Mucosa of descending colon (tissue), 3 donors: ENCODE measurements at regions not wholly inside any gene's neighbourhood (a gene's known extent, or its start where the extent isn't known, plus 50 kb on each side); places are given as distances from the start of the nearest gene placed in this dataset.

ENCODE experiments used
- ATAC-seq: fragments of 200-7000 bp; cut with Tn5 transposase; one replicate; pipeline ENCODE4 v1.9.1; 2020; ENCODE audit warnings: mild to moderate bottlenecking, moderate library complexity
- DNase-seq, 3 donors: peaks; one replicate each; pipeline ENCODE4 v3.0.0-alpha.2; 2020
- H3K36me3 ChIP-seq: fragments of 200-600 bp; one replicate; pipeline ENCODE4 v1.8.0; 2021; ENCODE audit warnings: low read depth, mild to moderate bottlenecking
- H3K4me1 ChIP-seq: fragments of 200-600 bp; one replicate; pipeline ENCODE4 v1.8.0; 2021; ENCODE audit warnings: low read depth, mild to moderate bottlenecking
- H3K4me3 ChIP-seq: fragments of 200-600 bp; one replicate; pipeline ENCODE4 v1.8.0; 2021; ENCODE audit warnings: mild to moderate bottlenecking
- H3K9me3 ChIP-seq: fragments of 200-600 bp; one replicate; pipeline ENCODE4 v1.8.0; 2021; ENCODE audit warnings: mild to moderate bottlenecking
- intact Hi-C, 2 donors: fragments of 100-400 bp; cut with DNase I in 1 of 2; cut with micrococcal nuclease in 1 of 2; formaldehyde crosslinking; loops; one replicate each; pipeline versions ENCODE4 v1.11.0 to v1.11.1; 2022; cut with DNase I, micrococcal nuclease
- TF ChIP-seq, protein P1 (sequence below): fragments of 200-600 bp; IDR thresholded peaks from one replicate; pipeline ENCODE4 v1.8.0; 2022; ENCODE audit warnings: antibody characterized with exemption, mild to moderate bottlenecking
- donor health status: DM: no; HTN: no; CAD: no; lungs with moderate emphysema.
- donor health status: DM: no; HTN: no; CAD: no.
- donor health status: DM: no; HTN: yes; CAD: no.

DNA sequence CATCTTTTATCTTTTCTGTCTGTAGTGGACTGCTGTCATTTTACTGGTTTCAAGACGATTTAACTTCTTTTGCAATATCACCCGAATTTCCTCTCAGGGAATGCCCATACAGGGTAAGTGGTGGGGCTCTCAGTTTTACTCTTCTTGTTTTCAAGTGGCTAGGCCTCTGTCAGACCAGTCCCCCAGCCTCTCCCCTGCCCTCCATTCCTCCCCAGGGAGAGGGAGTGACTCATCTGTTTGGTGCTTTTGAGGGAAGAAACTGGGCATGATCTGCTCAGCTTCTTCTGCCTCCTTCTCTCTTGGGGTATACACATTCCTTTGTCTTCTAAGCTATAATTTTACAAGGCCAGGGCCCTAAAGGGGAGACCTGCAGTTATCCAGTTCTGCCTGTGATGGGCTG, 332.0 kb downstream of the CBLN1 start:
- no peak for DNase-seq
- Histone ChIP-seq H3K36me3 (no peaks in the 10 kb centered on the region), H3K4me3 (no peak overlapping the region), H3K4me1 (no peaks in the 10 kb centered on the region), H3K9me3 (no peaks in the 10 kb centered on the region)
- TF ChIP-seq, protein P1, sequence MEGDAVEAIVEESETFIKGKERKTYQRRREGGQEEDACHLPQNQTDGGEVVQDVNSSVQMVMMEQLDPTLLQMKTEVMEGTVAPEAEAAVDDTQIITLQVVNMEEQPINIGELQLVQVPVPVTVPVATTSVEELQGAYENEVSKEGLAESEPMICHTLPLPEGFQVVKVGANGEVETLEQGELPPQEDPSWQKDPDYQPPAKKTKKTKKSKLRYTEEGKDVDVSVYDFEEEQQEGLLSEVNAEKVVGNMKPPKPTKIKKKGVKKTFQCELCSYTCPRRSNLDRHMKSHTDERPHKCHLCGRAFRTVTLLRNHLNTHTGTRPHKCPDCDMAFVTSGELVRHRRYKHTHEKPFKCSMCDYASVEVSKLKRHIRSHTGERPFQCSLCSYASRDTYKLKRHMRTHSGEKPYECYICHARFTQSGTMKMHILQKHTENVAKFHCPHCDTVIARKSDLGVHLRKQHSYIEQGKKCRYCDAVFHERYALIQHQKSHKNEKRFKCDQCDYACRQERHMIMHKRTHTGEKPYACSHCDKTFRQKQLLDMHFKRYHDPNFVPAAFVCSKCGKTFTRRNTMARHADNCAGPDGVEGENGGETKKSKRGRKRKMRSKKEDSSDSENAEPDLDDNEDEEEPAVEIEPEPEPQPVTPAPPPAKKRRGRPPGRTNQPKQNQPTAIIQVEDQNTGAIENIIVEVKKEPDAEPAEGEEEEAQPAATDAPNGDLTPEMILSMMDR: no peak
- intact Hi-C loops: no loop called here
- ATAC-seq: no peak

DNA sequence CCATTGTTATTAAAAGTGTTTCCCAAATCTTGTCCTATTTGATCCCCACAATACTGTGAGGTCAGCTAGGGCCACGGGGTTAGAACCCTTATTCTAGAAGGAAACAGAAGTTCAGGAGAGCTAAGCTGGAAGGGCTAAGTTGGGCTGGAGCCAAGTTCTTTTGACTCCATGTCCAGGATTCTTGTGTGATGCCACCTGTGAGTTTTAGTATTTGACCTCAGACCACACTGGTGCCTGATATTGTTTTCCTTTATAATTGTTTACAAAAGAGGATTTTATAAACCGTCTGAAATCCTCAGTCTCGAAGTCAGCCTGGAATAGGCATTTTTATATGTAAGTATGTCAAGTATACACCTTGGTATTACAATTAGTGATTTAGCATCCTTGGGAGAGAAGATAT, 332.7 kb downstream of the CBLN1 start:
- no peaks in the 10 kb centered on the region for H3K9me3 ChIP-seq
- no peak for DNase-seq
- H3K4me1 ChIP-seq: no peaks in the 10 kb centered on the region
- TF ChIP-seq, protein P1: no peak
- ATAC-seq: no peak
- intact Hi-C loops: no loop called here
- H3K4me3 ChIP-seq: no peak overlapping the region
- no peaks in the 10 kb centered on the region for H3K36me3 ChIP-seq

DNA sequence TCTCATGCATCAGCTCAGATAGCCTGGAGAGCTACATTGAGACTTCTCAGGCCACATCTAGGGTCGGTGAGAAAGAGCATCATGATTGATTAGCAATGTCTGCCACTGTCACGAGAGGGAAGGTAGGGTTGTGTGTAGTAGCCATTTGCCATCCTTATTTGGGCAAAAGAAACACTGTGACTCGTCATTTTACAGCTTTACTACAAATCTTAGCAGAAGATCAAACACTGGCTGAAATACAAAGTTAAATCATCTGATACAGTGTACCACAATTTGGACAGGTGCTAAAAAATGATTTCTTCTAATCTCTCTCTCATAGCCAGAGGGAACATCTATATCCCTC, 334.3 kb downstream of the CBLN1 start:
- Histone ChIP-seq H3K4me1 (no peaks in the 10 kb centered on the region), H3K36me3 (no peaks in the 10 kb centered on the region), H3K9me3 (no peaks in the 10 kb centered on the region), H3K4me3 (no peak overlapping the region)
- ATAC-seq: no peak
- TF ChIP-seq, protein P1: no peak
- no peak for DNase-seq
- intact Hi-C loops: no loop called here

DNA sequence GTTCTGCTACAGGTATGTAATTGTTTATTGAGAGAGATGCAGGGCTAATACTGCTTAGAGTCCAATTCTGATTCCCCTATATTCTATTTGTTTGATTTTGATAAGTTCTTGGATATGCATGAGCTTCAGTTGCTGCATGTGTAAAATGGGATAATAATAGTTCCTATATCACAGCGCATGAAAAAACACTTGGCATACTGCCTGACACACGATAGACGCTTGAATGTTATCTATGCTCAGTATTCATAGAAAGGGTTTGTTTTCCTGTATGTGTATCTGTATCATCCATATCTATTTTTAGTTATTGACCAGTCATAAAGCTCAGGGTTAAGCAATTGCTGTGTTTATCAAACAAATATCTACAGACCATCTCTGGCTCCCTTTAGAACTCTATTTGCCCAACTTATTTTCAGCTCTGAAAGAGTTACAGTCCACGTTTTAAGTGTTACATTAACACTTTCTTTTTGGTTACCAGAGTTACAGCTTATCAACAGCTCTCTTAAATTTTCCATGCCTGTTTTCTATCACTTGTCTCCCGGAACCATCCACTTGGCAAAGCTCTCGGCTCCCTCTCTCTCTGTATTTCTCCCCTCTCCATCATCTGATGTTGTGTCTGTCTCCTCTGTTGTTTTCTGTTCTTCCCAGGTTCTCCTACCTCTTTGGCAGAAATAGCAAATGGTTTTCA, 334.8 kb downstream of the CBLN1 start:
- intact Hi-C loops: no loop called here
- Histone ChIP-seq H3K4me1 (no peaks in the 10 kb centered on the region), H3K36me3 (no peaks in the 10 kb centered on the region), H3K9me3 (no peaks in the 10 kb centered on the region), H3K4me3 (no peak overlapping the region)
- TF ChIP-seq, protein P1: no peak
- DNase-seq: no peak
- ATAC-seq: no peak

GRCh38 chr16:48942996-48943395, 333.0 kb upstream of the N4BP1 start:
- H3K36me3 ChIP-seq: no peaks in the 10 kb centered on the region
- no peaks in the 10 kb centered on the region for H3K9me3 ChIP-seq
- H3K4me1 ChIP-seq: no peaks in the 10 kb centered on the region
- no peak overlapping the region for H3K4me3 ChIP-seq
- intact Hi-C loops: no loop called here
- ATAC-seq: no peak
- DNase-seq: no peak
- TF ChIP-seq, protein P1: no peak

GRCh38 chr16:48936811-48937210, 326.8 kb upstream of the N4BP1 start:
- ATAC-seq (no peak), DNase-seq (no peak)
- TF ChIP-seq, protein P1: no peak
- no peaks in the 10 kb centered on the region for H3K4me1 ChIP-seq
- no peaks in the 10 kb centered on the region for H3K36me3 ChIP-seq
- H3K4me3 ChIP-seq: no peak overlapping the region
- intact Hi-C loops: no loop called here
- no peaks in the 10 kb centered on the region for H3K9me3 ChIP-seq
